H1 (cell line): ENCODE measurements at regions not wholly inside any gene's neighbourhood (a gene's known extent, or its start where the extent isn't known, plus 50 kb on each side); places are given as distances from the start of the nearest gene placed in this dataset.

Source experiments
- BACH1 ChIP-seq: IDR thresholded peaks from 2 replicates; pipeline ENCODE4 v1.6.1; 2012; ENCODE audit warnings: low read length, improper control_type of control experiment
- BCL11A ChIP-seq, 2 experiments: IDR thresholded peaks; one replicate each; pipeline ENCODE4 v1.6.1; 2011; ENCODE audit warnings: low read depth in 2 of 2, low read length in 2 of 2, mild to moderate bottlenecking in 2 of 2
- CHD7 ChIP-seq: fragments of 300-600 bp; sonication (generic); IDR thresholded peaks from 2 replicates; pipeline ENCODE4 v1.7.1; 2012; ENCODE audit warnings: low read length, moderate library complexity, mild to moderate bottlenecking, inconsistent platforms; ENCODE audit not compliant: insufficient replicate concordance
- EZH2 ChIP-seq: fragments of 200-600 bp; sonication (generic); IDR thresholded peaks from 2 replicates; pipeline ENCODE4 v1.7.1; 2012; ENCODE audit warnings: low read depth, mild to moderate bottlenecking, moderate library complexity, low read length, inconsistent platforms; ENCODE audit not compliant: severe bottlenecking
- FOSL1 ChIP-seq: IDR thresholded peaks from 2 replicates; pipeline ENCODE4 v1.6.1; 2011; ENCODE audit warnings: mild to moderate bottlenecking, low read depth, low read length, moderate library complexity; ENCODE audit not compliant: insufficient read depth
- GTF2F1 ChIP-seq: IDR thresholded peaks from 2 replicates; pipeline ENCODE4 v1.6.1; 2012; ENCODE audit warnings: low read depth, low read length, improper control_type of control experiment, borderline replicate concordance
- KDM5A ChIP-seq: fragments of 200-600 bp; IDR thresholded peaks from 2 replicates; pipeline ENCODE4 v1.7.1; 2012; ENCODE audit warnings: mild to moderate bottlenecking, low read length, inconsistent platforms, mixed read lengths
- NANOG ChIP-seq: IDR thresholded peaks from 2 replicates; pipeline ENCODE4 v1.6.1; 2011; ENCODE audit warnings: low read length, low read depth, mild to moderate bottlenecking, inconsistent platforms; ENCODE audit not compliant: insufficient read depth, poor library complexity, severe bottlenecking
- POU5F1 ChIP-seq: IDR thresholded peaks from 2 replicates; pipeline ENCODE4 v1.6.1; 2011; ENCODE audit warnings: low read depth, mild to moderate bottlenecking, low read length, moderate library complexity
- TF ChIP-seq, protein P1 (sequence below): IDR thresholded peaks from 2 replicates; pipeline ENCODE4 v1.6.1; 2012; ENCODE audit warnings: inconsistent platforms

- TF ChIP-seq CHD7 (no peak), NANOG (no peak), POU5F1 (no peak), FOSL1 (no peak), BACH1 (no peak), EZH2 (no peak), BCL11A (IDR thresholded peaks at IDR 0.05; ENCODE audit: low read depth in 2 of 2, low read length in 2 of 2) (no peak), GTF2F1 (no peak), KDM5A (no peak)
- TF ChIP-seq, protein P1, sequence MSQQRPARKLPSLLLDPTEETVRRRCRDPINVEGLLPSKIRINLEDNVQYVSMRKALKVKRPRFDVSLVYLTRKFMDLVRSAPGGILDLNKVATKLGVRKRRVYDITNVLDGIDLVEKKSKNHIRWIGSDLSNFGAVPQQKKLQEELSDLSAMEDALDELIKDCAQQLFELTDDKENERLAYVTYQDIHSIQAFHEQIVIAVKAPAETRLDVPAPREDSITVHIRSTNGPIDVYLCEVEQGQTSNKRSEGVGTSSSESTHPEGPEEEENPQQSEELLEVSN, result no peak
Observed at GRCh38 chr16:64507240-64508024, 614.4 kb downstream of the CDH11 start (continued).
